ENCODE measurements at regions not wholly inside any gene's neighbourhood (a gene's known extent, or its start where the extent isn't known, plus 50 kb on each side); places are given as distances from the start of the nearest gene placed in this dataset.

GRCh38 chr16:72277749-72278148, 105.8 kb upstream of the PMFBP1 start:
- TF ChIP-seq, protein P1, sequence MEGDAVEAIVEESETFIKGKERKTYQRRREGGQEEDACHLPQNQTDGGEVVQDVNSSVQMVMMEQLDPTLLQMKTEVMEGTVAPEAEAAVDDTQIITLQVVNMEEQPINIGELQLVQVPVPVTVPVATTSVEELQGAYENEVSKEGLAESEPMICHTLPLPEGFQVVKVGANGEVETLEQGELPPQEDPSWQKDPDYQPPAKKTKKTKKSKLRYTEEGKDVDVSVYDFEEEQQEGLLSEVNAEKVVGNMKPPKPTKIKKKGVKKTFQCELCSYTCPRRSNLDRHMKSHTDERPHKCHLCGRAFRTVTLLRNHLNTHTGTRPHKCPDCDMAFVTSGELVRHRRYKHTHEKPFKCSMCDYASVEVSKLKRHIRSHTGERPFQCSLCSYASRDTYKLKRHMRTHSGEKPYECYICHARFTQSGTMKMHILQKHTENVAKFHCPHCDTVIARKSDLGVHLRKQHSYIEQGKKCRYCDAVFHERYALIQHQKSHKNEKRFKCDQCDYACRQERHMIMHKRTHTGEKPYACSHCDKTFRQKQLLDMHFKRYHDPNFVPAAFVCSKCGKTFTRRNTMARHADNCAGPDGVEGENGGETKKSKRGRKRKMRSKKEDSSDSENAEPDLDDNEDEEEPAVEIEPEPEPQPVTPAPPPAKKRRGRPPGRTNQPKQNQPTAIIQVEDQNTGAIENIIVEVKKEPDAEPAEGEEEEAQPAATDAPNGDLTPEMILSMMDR (conservative IDR thresholded peaks at IDR 0.05): no peak
- no peak for TF ChIP-seq ZFX (IDR thresholded peaks at IDR 0.05)

All from C4-2B (cell line).